ENCODE measurements at regions not wholly inside any gene's neighbourhood (a gene's known extent, or its start where the extent isn't known, plus 50 kb on each side); places are given as distances from the start of the nearest gene placed in this dataset.

- TF ChIP-seq CTCF (IDR thresholded peaks at IDR 0.05; ENCODE audit: unreplicated experiment): no peak
Observed at GRCh38 chr2:74041726-74042125, 57.0 kb downstream of the TET3 start.

GRCh38 chr2:74042606-74043005, 57.9 kb downstream of the TET3 start:
- Mint-ChIP-seq H3K27ac (no peak overlapping the region), H3K36me3 (ENCODE audit: insufficient read depth) (peaks cover 7% of the 10 kb centered on the region), H3K4me1 (ENCODE audit: low read depth) (peaks cover 17% of the 10 kb centered on the region), H3K9me3 (ENCODE audit: low read depth) (no peaks in the 10 kb centered on the region), H3K4me3 (ENCODE audit: low read depth) (no peak overlapping the region), H3K27me3 (no peaks in the 10 kb centered on the region)
- no peak for TF ChIP-seq CTCF (IDR thresholded peaks at IDR 0.05; ENCODE audit: unreplicated experiment)
- DNase-seq (ENCODE audit: low spot score, unreplicated experiment): no peak

More at GRCh38 chr2:74041726-74042125, 57.0 kb downstream of the TET3 start:
- H3K9me3 Mint-ChIP-seq (ENCODE audit: low read depth): no peaks in the 10 kb centered on the region
- H3K27me3 Mint-ChIP-seq: no peaks in the 10 kb centered on the region
- DNase-seq (ENCODE audit: low spot score, unreplicated experiment): no peak
- H3K4me1 Mint-ChIP-seq (ENCODE audit: low read depth): peaks cover 19% of the 10 kb centered on the region
- H3K4me3 Mint-ChIP-seq (ENCODE audit: low read depth): no peak overlapping the region
- H3K36me3 Mint-ChIP-seq (ENCODE audit: insufficient read depth): peaks cover 4% of the 10 kb centered on the region
- no peak overlapping the region for H3K27ac Mint-ChIP-seq

GRCh38 chr2:74043345-74044329, 58.9 kb downstream of the TET3 start:
- Mint-ChIP-seq H3K27me3 (no peaks in the 10 kb centered on the region), H3K9me3 (ENCODE audit: low read depth) (no peaks in the 10 kb centered on the region), H3K36me3 (ENCODE audit: insufficient read depth) (peaks cover 9% of the 10 kb centered on the region), H3K27ac (peak overlapping the region; percentile 58), H3K4me3 (ENCODE audit: low read depth) (no peak overlapping the region), H3K4me1 (ENCODE audit: low read depth) (peaks cover 17% of the 10 kb centered on the region)
- no peak for DNase-seq (ENCODE audit: low spot score, unreplicated experiment)
- no peak for TF ChIP-seq CTCF (IDR thresholded peaks at IDR 0.05; ENCODE audit: unreplicated experiment)

GRCh38 chr2:74044999-74045398, 60.3 kb downstream of the TET3 start:
- no peak for DNase-seq (ENCODE audit: low spot score, unreplicated experiment)
- Mint-ChIP-seq H3K36me3 (ENCODE audit: insufficient read depth) (peaks cover 10% of the 10 kb centered on the region), H3K4me1 (ENCODE audit: low read depth) (peaks cover 17% of the 10 kb centered on the region), H3K9me3 (ENCODE audit: low read depth) (no peaks in the 10 kb centered on the region), H3K27ac (no peak overlapping the region), H3K27me3 (no peaks in the 10 kb centered on the region), H3K4me3 (ENCODE audit: low read depth) (no peak overlapping the region)
- TF ChIP-seq CTCF (IDR thresholded peaks at IDR 0.05; ENCODE audit: unreplicated experiment): no peak

- peaks cover 8% of the 10 kb centered on the region for H3K36me3 Mint-ChIP-seq (ENCODE audit: insufficient read depth)
- TF ChIP-seq CTCF (IDR thresholded peaks at IDR 0.05; ENCODE audit: unreplicated experiment): no peak
- H3K4me3 Mint-ChIP-seq (ENCODE audit: low read depth): no peak overlapping the region
- no peaks in the 10 kb centered on the region for H3K27me3 Mint-ChIP-seq
- no peak overlapping the region for H3K27ac Mint-ChIP-seq
- H3K4me1 Mint-ChIP-seq (ENCODE audit: low read depth): peaks cover 15% of the 10 kb centered on the region
- no peak for DNase-seq (ENCODE audit: low spot score, unreplicated experiment)
- H3K9me3 Mint-ChIP-seq (ENCODE audit: low read depth): no peaks in the 10 kb centered on the region
Observed at GRCh38 chr2:74045454-74045853, 60.7 kb downstream of the TET3 start.
